Panc1 (cell line): ENCODE measurements at regions not wholly inside any gene's neighbourhood (a gene's known extent, or its start where the extent isn't known, plus 50 kb on each side); places are given as distances from the start of the nearest gene placed in this dataset.

Experiments used
- POLR2AphosphoS5 ChIP-seq: IDR thresholded peaks from 2 replicates; pipeline ENCODE4 v1.6.1; 2012; ENCODE audit warnings: mild to moderate bottlenecking, low read depth, low read length, moderate library complexity
- TCF7L2 ChIP-seq: IDR thresholded peaks from 2 replicates; pipeline ENCODE4 v1.6.1; 2011; ENCODE audit warnings: mild to moderate bottlenecking, low read depth, low read length, inconsistent platforms
- TF ChIP-seq, protein P1 (sequence below): fragments of 450-650 bp; IDR thresholded peaks from 2 replicates; pipeline ENCODE4 v1.5.1; 2017; ENCODE audit warnings: mild to moderate bottlenecking
- TF ChIP-seq, protein P2 (sequence below), 2 experiments: IDR thresholded peaks; 2 replicates each; pipeline ENCODE4 v1.6.1; 2011 to 2012; ENCODE audit warnings: low read depth in 2 of 2, control low read depth in 1 of 2, low read length in 1 of 2, mild to moderate bottlenecking in 1 of 2, moderate library complexity in 1 of 2; ENCODE audit not compliant: insufficient read depth in 1 of 2

DNA sequence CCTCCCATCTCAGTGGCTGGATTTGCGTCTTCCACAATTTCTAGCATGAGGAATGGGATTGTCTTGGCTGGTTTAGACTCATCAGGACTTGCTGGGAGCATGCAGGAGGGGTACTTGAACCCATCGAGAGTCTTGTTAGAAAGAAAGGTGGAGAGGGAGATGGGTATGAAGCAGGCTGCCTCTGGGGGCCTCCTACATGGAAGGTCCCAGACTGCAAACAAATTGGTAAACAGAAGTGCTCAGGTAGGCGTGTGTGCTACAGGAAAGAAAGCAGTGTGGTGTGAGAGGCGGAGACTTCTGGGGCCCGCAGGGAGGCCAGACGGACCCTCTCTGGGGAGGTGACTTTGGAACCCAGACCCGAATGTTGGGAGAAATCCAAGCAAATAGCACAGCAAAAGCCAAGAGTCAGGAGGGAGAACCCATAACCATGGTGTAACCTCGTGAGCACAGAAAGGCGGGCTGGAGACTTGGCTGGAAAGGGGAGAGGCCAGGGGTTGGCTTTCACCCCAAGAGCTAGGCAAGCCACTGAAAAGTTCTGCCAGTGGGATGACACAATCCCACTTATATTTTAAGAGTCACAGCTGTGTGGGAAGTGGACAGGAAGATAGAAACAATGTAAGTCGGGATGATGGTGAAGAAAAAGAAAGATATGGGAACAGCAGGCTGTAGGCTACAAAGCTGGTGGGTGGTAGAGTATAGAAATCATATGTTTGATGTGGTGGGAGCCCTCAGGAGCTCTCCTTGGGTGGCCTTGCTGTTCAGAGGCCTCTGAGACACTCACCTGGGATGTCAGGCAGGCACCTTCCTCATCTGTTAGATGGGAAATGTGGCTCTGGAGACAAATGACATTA is 130.1 kb upstream of the PRR20G start:
- no peak for TF ChIP-seq POLR2AphosphoS5
- TF ChIP-seq, protein P1, sequence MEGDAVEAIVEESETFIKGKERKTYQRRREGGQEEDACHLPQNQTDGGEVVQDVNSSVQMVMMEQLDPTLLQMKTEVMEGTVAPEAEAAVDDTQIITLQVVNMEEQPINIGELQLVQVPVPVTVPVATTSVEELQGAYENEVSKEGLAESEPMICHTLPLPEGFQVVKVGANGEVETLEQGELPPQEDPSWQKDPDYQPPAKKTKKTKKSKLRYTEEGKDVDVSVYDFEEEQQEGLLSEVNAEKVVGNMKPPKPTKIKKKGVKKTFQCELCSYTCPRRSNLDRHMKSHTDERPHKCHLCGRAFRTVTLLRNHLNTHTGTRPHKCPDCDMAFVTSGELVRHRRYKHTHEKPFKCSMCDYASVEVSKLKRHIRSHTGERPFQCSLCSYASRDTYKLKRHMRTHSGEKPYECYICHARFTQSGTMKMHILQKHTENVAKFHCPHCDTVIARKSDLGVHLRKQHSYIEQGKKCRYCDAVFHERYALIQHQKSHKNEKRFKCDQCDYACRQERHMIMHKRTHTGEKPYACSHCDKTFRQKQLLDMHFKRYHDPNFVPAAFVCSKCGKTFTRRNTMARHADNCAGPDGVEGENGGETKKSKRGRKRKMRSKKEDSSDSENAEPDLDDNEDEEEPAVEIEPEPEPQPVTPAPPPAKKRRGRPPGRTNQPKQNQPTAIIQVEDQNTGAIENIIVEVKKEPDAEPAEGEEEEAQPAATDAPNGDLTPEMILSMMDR = no peak
- TF ChIP-seq, protein P2, sequence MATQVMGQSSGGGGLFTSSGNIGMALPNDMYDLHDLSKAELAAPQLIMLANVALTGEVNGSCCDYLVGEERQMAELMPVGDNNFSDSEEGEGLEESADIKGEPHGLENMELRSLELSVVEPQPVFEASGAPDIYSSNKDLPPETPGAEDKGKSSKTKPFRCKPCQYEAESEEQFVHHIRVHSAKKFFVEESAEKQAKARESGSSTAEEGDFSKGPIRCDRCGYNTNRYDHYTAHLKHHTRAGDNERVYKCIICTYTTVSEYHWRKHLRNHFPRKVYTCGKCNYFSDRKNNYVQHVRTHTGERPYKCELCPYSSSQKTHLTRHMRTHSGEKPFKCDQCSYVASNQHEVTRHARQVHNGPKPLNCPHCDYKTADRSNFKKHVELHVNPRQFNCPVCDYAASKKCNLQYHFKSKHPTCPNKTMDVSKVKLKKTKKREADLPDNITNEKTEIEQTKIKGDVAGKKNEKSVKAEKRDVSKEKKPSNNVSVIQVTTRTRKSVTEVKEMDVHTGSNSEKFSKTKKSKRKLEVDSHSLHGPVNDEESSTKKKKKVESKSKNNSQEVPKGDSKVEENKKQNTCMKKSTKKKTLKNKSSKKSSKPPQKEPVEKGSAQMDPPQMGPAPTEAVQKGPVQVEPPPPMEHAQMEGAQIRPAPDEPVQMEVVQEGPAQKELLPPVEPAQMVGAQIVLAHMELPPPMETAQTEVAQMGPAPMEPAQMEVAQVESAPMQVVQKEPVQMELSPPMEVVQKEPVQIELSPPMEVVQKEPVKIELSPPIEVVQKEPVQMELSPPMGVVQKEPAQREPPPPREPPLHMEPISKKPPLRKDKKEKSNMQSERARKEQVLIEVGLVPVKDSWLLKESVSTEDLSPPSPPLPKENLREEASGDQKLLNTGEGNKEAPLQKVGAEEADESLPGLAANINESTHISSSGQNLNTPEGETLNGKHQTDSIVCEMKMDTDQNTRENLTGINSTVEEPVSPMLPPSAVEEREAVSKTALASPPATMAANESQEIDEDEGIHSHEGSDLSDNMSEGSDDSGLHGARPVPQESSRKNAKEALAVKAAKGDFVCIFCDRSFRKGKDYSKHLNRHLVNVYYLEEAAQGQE (IDR thresholded peaks at IDR 0.05; ENCODE audit: insufficient read depth in 1 of 2, low read depth in 2 of 2, low read length in 1 of 2) = no peak
- TF ChIP-seq TCF7L2 = no peak
